Common myeloid progenitor, CD34-positive (primary cell): ENCODE measurements at regions not wholly inside any gene's neighbourhood (a gene's known extent, or its start where the extent isn't known, plus 50 kb on each side); places are given as distances from the start of the nearest gene placed in this dataset.
"Not testable (repeated sequence)": the region's sequence is repeated elsewhere in the genome, so short reads cannot be mapped to it uniquely, and the experiment has no call there.

ENCODE experiments used
- CTCF ChIA-PET: fragments of 350-600 bp; sonication (Branson Sonifier 250); formaldehyde crosslinking; loops from one replicate; lab custom pipeline; 2021; ENCODE audit warnings: antibody characterized with exemption; lab: Charles Lee
- POLR2A ChIA-PET: fragments of 350-600 bp; sonication (Branson Sonifier 250); formaldehyde crosslinking; loops from one replicate; lab custom pipeline; 2021; ENCODE audit warnings: antibody characterized with exemption; lab: Charles Lee
- DNase-seq, 3 donors: peaks; one replicate each; pipeline versions ENCODE4 v3.0.0 to v3.0.0-alpha.2; 2013
- H3K27ac ChIP-seq, 2 experiments: 1 replicate in 1 of 2; 2 replicates in 1 of 2; pipeline ENCODE4 v1.7.0; 2013; ENCODE audit warnings: inconsistent platforms in 2 of 2, low read length in 2 of 2, mild to moderate bottlenecking in 2 of 2, low read depth in 1 of 2, moderate library complexity in 1 of 2; ENCODE audit not compliant: severe bottlenecking in 2 of 2, insufficient read depth in 1 of 2, poor library complexity in 1 of 2
- H3K27me3 ChIP-seq, 5 experiments: replicated peaks in 2 of 5; 1 replicate in 3 of 5; 2 replicates in 2 of 5; pipeline versions ENCODE4 v1.6.1 to v1.7.0; 2013; ENCODE audit warnings: low read length in 4 of 5, mild to moderate bottlenecking in 2 of 5, moderate library complexity in 2 of 5, inconsistent platforms in 1 of 5; ENCODE audit not compliant: insufficient read depth in 5 of 5, control insufficient read depth in 4 of 5
- H3K36me3 ChIP-seq, 4 experiments: 1 replicate in 2 of 4; 2 replicates in 2 of 4; pipeline versions ENCODE4 v1.6.1 to v1.7.0; 2013; ENCODE audit warnings: low read length in 3 of 4, control low read depth in 1 of 4, mild to moderate bottlenecking in 1 of 4; ENCODE audit not compliant: control insufficient read depth in 4 of 4, insufficient read depth in 4 of 4
- H3K4me1 ChIP-seq, 4 experiments: 1 replicate in 3 of 4; 2 replicates in 1 of 4; pipeline versions ENCODE4 v1.6.1 to v1.7.1; 2013; ENCODE audit warnings: low read length in 3 of 4, mild to moderate bottlenecking in 3 of 4, control low read depth in 1 of 4, inconsistent platforms in 1 of 4, moderate library complexity in 1 of 4; ENCODE audit not compliant: control insufficient read depth in 4 of 4, insufficient read depth in 4 of 4; ENCODE audit errors: control extremely low read depth in 1 of 4
- H3K4me3 ChIP-seq, 7 experiments: 1 replicate in 4 of 7; 2 replicates in 3 of 7; pipeline versions ENCODE4 v1.5.1 to v1.7.0; 2013; ENCODE audit warnings: mild to moderate bottlenecking in 7 of 7, low read length in 6 of 7, moderate library complexity in 6 of 7, inconsistent platforms in 2 of 7, low read depth in 2 of 7, control low read depth in 1 of 7; ENCODE audit not compliant: insufficient read depth in 4 of 7, control insufficient read depth in 1 of 7; ENCODE audit errors: extremely low read depth in 1 of 7
- H3K9me3 ChIP-seq, 5 experiments: 1 replicate in 4 of 5; 2 replicates in 1 of 5; pipeline versions ENCODE4 v1.6.1 to v1.7.1; 2013; ENCODE audit warnings: low read length in 4 of 5, mild to moderate bottlenecking in 2 of 5, inconsistent platforms in 1 of 5, low read depth in 1 of 5, moderate library complexity in 1 of 5; ENCODE audit not compliant: control insufficient read depth in 4 of 5, insufficient read depth in 2 of 5; ENCODE audit errors: control extremely low read depth in 1 of 5
- WGBS: methylation state at CpG from one replicate; pipeline ENCODE4 v1.1.5; 2013; ENCODE audit not compliant: insufficient coverage; 5-methylcytosine and 5-hydroxymethylcytosine counted together

DNA sequence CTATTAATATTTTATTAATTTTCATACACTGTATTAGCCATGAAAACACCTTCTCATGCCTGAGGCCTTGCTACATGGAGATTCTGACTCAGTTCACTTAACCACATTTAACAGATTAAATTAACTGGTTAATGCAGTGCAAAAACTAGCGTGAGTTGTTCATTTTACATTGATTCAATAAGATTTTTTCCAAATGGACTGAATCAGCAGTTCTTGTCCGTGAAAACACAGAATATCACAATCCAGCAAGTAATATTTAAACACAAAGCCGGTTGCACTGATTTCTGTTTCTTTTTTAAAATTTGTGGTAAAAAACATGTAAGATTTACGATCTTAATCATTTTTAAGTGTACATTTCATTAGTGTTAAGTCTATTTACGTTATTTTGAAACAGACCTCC lies 118.2 kb upstream of the THUMPD2 start:
- Histone ChIP-seq H3K36me3 (no peaks in the 10 kb centered on the region), H3K27ac (no peak overlapping the region), H3K4me1 (no peaks in the 10 kb centered on the region), H3K9me3 (peaks cover 0 to 2% (median 0%) of the 10 kb centered on the region in 5 experiments), H3K27me3 (no peaks in the 10 kb centered on the region), H3K4me3 (no peak overlapping the region)
- ChIA-PET POLR2A (no interaction called here), CTCF (no interaction called here)
- DNase-seq, result no peak
- WGBS, result no CpG with 5 or more reads among the region's 5 CpGs

DNA sequence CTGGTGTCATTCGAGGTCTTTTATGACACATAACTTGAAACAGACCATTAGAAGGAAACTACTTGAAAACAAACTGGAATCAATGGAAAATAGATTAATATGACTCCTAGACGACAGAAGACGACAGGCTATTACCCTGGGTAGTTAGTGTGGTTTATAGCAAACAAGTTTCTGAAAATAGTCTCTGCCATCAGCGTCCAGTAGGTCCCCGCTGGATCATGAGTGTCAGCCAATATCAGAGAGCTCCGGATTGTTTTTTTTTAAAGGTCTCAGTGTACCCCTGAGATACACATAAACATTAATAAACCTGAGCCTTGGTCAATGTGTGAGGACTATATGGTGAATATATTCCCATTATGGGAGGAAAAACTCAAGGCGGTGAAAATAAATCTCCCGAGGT lies 115.0 kb upstream of the THUMPD2 start:
- Histone ChIP-seq H3K4me3 (no peak overlapping the region), H3K27me3 (no peaks in the 10 kb centered on the region), H3K4me1 (no peaks in the 10 kb centered on the region), H3K36me3 (no peaks in the 10 kb centered on the region), H3K27ac (no peak overlapping the region), H3K9me3 (no peaks in the 10 kb centered on the region)
- 86% methylated on average over 2 of the region's 8 CpGs for WGBS
- DNase-seq, result no peak
- ChIA-PET CTCF (no interaction called here), POLR2A (no interaction called here)

DNA sequence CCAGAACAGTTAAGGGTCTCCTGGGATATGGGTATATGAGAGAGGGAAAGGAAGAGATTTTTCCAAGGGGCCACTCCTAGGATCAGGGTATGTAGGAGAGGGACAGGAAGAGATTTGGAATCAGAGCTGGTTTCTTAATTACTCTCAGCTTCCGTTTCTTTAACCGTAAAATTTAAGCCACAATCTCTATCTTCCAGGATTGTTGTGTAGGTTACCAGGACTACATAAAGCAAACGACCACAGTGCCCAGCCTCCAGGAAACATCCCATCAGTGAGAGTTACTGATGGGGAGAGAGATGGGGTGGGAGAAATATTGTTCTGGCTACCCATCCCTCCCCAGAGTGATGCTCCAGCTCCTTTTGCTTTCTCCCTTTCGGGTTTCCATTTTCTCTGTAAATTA lies 114.6 kb upstream of the THUMPD2 start:
- ChIA-PET POLR2A (no interaction called here), CTCF (no interaction called here)
- no peak overlapping the region for H3K4me3 ChIP-seq
- no peaks in the 10 kb centered on the region for H3K27me3 ChIP-seq
- DNase-seq, result peak in 2 of 3 donors; percentile 19 to 45
- H3K9me3 ChIP-seq, result no peaks in the 10 kb centered on the region
- WGBS, result 100% methylated on average over 1 of the region's 4 CpGs
- no peaks in the 10 kb centered on the region for H3K36me3 ChIP-seq
- no peak overlapping the region for H3K27ac ChIP-seq
- no peaks in the 10 kb centered on the region for H3K4me1 ChIP-seq

DNA sequence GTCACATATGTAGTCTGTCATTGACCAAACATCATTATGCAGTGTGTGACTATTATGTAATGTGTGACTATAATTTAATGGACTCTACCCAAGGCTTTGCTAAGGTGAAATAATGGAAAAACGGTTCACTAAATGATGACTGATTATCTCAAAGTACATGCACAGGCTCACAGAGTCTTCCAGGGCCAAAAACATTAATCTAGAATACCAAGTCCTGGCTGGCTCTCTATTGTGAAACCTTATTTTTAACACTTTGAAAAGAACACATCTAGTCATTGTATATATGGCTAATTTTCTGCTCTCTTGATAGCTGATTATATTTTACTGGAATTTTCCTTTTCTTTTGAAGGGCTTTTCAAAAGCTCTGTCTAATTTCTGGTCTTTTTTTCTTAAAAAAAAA lies 102.9 kb upstream of the THUMPD2 start:
- H3K36me3 ChIP-seq, result no peaks in the 10 kb centered on the region
- H3K4me3 ChIP-seq, result no peak overlapping the region
- H3K27ac ChIP-seq, result no peak overlapping the region
- 100% methylated on average over 1 of the region's 1 CpG for WGBS
- no peak for DNase-seq
- CTCF ChIA-PET, result no interaction called here
- H3K9me3 ChIP-seq, result peaks cover 0 to 4% (median 0%) of the 10 kb centered on the region in 5 experiments
- H3K27me3 ChIP-seq, result no peaks in the 10 kb centered on the region
- no peaks in the 10 kb centered on the region for H3K4me1 ChIP-seq
- POLR2A ChIA-PET, result no interaction called here

DNA sequence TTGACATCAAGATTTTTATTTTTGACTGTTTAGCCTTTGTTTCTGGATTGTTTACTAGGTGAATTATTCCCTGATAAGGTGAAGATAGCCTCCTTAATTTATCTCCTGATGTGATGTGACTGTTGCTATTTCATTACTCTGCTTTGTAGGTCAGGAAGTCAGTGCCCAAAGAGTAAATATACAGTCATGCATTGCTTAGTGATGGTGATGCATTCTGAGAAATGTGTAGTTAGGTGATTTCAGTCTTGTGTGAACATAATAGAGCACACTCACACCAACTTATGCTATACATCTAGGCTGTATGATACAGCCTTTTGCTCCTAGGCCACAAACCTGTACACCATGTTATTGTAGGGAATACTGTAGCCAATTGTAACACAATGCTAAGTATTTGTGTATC lies 102.4 kb upstream of the THUMPD2 start:
- H3K36me3 ChIP-seq, result no peaks in the 10 kb centered on the region
- POLR2A ChIA-PET, result no interaction called here
- DNase-seq, result no peak
- H3K4me3 ChIP-seq, result no peak overlapping the region
- no peaks in the 10 kb centered on the region for H3K4me1 ChIP-seq
- H3K27ac ChIP-seq, result no peak overlapping the region
- CTCF ChIA-PET, result no interaction called here
- H3K27me3 ChIP-seq, result no peaks in the 10 kb centered on the region
- peaks cover 0 to 4% (median 0%) of the 10 kb centered on the region in 5 experiments for H3K9me3 ChIP-seq

DNA sequence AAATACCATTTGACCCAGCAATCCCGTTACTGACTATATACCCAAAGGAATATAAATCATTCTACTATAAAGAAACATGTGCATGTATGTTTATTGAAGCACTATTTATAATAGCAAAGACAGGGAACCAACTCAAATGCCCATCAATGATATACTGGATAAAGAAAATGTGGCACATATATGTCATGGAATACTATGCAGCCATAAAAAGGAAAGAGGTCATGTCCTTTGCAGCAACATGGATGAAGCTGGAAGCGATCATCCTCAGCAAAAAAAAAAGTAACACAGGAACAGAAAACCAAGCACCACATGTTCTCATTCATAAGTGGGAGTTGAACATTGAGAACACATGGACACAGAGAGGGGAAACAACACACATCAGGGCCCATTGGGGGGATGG lies 99.9 kb upstream of the THUMPD2 start:
- H3K27me3 ChIP-seq, POLR2A ChIA-PET, H3K36me3 ChIP-seq, CTCF ChIA-PET, H3K4me1 ChIP-seq, H3K27ac ChIP-seq, H3K9me3 ChIP-seq, H3K4me3 ChIP-seq, DNase-seq: not testable (repeated sequence)
- WGBS, result no CpG with 5 or more reads among the region's 2 CpGs

DNA sequence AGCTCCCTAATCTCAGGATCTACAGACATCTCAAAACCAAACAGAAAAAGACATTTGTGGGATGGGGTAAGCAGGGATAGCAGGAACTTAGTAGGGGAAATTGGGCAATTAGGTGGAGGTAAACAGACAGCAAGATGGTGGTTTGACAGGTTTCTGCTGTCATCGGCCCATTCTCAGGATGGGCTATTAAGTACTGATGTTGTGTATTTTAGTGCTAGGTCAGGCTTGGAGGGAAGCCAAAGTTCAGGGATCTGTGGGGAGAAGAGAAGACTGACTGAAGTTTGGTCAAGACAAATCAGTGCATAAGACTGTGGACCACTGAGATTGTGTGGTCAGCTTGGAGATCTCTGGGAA lies 96.8 kb upstream of the THUMPD2 start:
- CTCF ChIA-PET, result interaction anchor here (1.0 to 1.5 kb wide), 2 partner anchors 14 to 1823 kb away, joined by 3 read pairs; no protein-coding TSS in a partner anchor
- peaks cover 0 to 4% (median 0%) of the 10 kb centered on the region in 5 experiments for H3K9me3 ChIP-seq
- POLR2A ChIA-PET, result no interaction called here
- no peaks in the 10 kb centered on the region for H3K4me1 ChIP-seq
- H3K27ac ChIP-seq, result no peak overlapping the region
- DNase-seq, result no peak
- H3K4me3 ChIP-seq, result no peak overlapping the region
- no CpG with 5 or more reads among the region's 1 CpG for WGBS
- H3K27me3 ChIP-seq, result no peaks in the 10 kb centered on the region
- H3K36me3 ChIP-seq, result no peaks in the 10 kb centered on the region
